Loucy (cell line): ENCODE measurements at regions not wholly inside any gene's neighbourhood (a gene's known extent, or its start where the extent isn't known, plus 50 kb on each side); places are given as distances from the start of the nearest gene placed in this dataset.

ENCODE experiments used
- H2AFZ ChIP-seq: fragments of 200-600 bp; sonication (generic); 2 replicates; pipeline ENCODE4 v1.6.0; 2016; ENCODE audit warnings: antibody characterized with exemption, mild to moderate bottlenecking, low read length, moderate library complexity
- H3F3A ChIP-seq: fragments of 200-600 bp; 2 replicates; pipeline ENCODE4 v1.6.0; 2016; ENCODE audit warnings: antibody characterized with exemption, low read depth, mild to moderate bottlenecking
- H3K27me3 ChIP-seq: fragments of 200-600 bp; sonication (generic); 2 replicates; pipeline ENCODE4 v1.6.1; 2014; ENCODE audit warnings: low read length, mild to moderate bottlenecking; ENCODE audit not compliant: insufficient read depth, poor library complexity, severe bottlenecking
- H3K36me3 ChIP-seq: fragments of 200-600 bp; sonication (generic); 2 replicates; pipeline ENCODE4 v1.6.1; 2016; ENCODE audit warnings: low read length; ENCODE audit not compliant: insufficient read depth
- H3K4me1 ChIP-seq: fragments of 200-600 bp; sonication (generic); 2 replicates; pipeline ENCODE4 v1.5.1; 2014; ENCODE audit warnings: low read length, mild to moderate bottlenecking; ENCODE audit not compliant: insufficient read depth, poor library complexity, severe bottlenecking
- H3K4me2 ChIP-seq: fragments of 200-600 bp; sonication (generic); 2 replicates; pipeline ENCODE4 v1.6.0; 2014; ENCODE audit warnings: antibody characterized with exemption, low read length, low read depth, mild to moderate bottlenecking; ENCODE audit not compliant: poor library complexity, severe bottlenecking
- H3K4me3 ChIP-seq: fragments of 200-600 bp; sonication (generic); 2 replicates; pipeline ENCODE4 v1.5.1; 2014; ENCODE audit warnings: low read length, mild to moderate bottlenecking, mixed read lengths; ENCODE audit not compliant: poor library complexity, severe bottlenecking
- H3K79me2 ChIP-seq: fragments of 200-600 bp; sonication (generic); 2 replicates; pipeline ENCODE4 v1.6.1; 2014; ENCODE audit warnings: low read length; ENCODE audit not compliant: insufficient read depth
- H3K9ac ChIP-seq: fragments of 200-600 bp; sonication (generic); 2 replicates; pipeline ENCODE4 v1.6.0; 2014; ENCODE audit warnings: mild to moderate bottlenecking, low read depth, low read length, moderate library complexity; ENCODE audit not compliant: poor library complexity, severe bottlenecking
- H3K9me2 ChIP-seq: fragments of 200-600 bp; sonication (generic); replicated peaks from 2 replicates; pipeline ENCODE4 v1.6.1; 2016; ENCODE audit warnings: low read depth, low read length, mixed read lengths
- H3K9me3 ChIP-seq: fragments of 200-600 bp; sonication (generic); 2 replicates; pipeline ENCODE4 v1.6.1; 2014; ENCODE audit warnings: mild to moderate bottlenecking, antibody characterized with exemption, low read length, low read depth; ENCODE audit not compliant: insufficient read depth
- H4K20me1 ChIP-seq: fragments of 200-600 bp; sonication (generic); 2 replicates; pipeline ENCODE4 v1.6.0; 2014; ENCODE audit warnings: antibody characterized with exemption, low read length, mild to moderate bottlenecking; ENCODE audit not compliant: insufficient read depth, poor library complexity, severe bottlenecking
- CTCF ChIP-seq: fragments of 200-600 bp; sonication (generic); conservative IDR thresholded peaks from 2 replicates; pipeline ENCODE4 v1.5.1; 2014; ENCODE audit warnings: mild to moderate bottlenecking, antibody characterized with exemption, low read length
- EZH2phosphoT487 ChIP-seq: fragments of 200-600 bp; IDR thresholded peaks from 2 replicates; pipeline ENCODE4 v1.6.1; 2018; ENCODE audit warnings: antibody characterized with exemption, mild to moderate bottlenecking, moderate library complexity, borderline replicate concordance

GRCh38 chr6:144873623-144874378, 588.7 kb downstream of the UTRN start:
- Histone ChIP-seq H3F3A (no peaks in the 10 kb centered on the region), H3K9me2 (no peaks in the 10 kb centered on the region), H4K20me1 (no peaks in the 10 kb centered on the region), H2AFZ (no peak overlapping the region), H3K36me3 (no peaks in the 10 kb centered on the region), H3K27me3 (no peaks in the 10 kb centered on the region), H3K4me2 (no peak overlapping the region), H3K9ac (no peak overlapping the region), H3K9me3 (no peaks in the 10 kb centered on the region; the same call in 1 of the 2 replicates), H3K4me1 (peaks cover 6% of the 10 kb centered on the region), H3K79me2 (no peaks in the 10 kb centered on the region), H3K4me3 (no peak overlapping the region)
- TF ChIP-seq CTCF (no peak), EZH2phosphoT487 (no peak)

GRCh38 chr6:144876689-144877088, 591.6 kb downstream of the UTRN start:
- Histone ChIP-seq H3K27me3 (no peaks in the 10 kb centered on the region), H2AFZ (no peak overlapping the region), H3K4me3 (no peak overlapping the region), H3K36me3 (no peaks in the 10 kb centered on the region), H3K9me2 (no peaks in the 10 kb centered on the region), H3K9me3 (no peaks in the 10 kb centered on the region; the same call in 1 of the 2 replicates), H3K9ac (no peak overlapping the region), H3K4me2 (no peak overlapping the region), H3K4me1 (peaks cover 19% of the 10 kb centered on the region), H3K79me2 (no peaks in the 10 kb centered on the region), H3F3A (peaks cover 5% of the 10 kb centered on the region; the same call in 1 of the 2 replicates), H4K20me1 (no peaks in the 10 kb centered on the region)
- TF ChIP-seq EZH2phosphoT487 (no peak), CTCF (no peak)

DNA sequence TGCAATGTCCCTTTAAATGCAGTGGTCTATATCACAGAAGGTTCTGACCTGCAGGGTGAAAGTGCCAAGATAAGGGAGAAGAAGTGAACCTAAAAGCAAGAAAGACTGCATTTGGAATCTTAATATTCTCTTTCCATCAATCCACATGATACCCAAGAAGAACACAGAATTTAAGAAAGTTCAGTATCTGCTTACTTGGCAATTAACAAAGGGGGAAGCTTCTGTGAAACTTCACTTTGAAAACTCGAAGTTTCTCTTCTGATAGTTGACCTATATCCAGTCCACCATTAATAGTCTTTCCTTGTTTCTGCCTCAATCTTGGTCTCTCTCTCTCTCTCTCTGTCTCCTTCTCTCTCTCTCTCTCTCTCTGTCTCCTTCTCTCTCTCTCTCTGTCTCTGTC, 592.0 kb downstream of the UTRN start:
- Histone ChIP-seq H4K20me1 (no peaks in the 10 kb centered on the region), H3K9me3 (no peaks in the 10 kb centered on the region; the same call in 1 of the 2 replicates), H3K4me1 (peaks cover 19% of the 10 kb centered on the region), H3F3A (peaks cover 5% of the 10 kb centered on the region; the same call in 1 of the 2 replicates), H2AFZ (no peak overlapping the region), H3K4me3 (no peak overlapping the region), H3K9ac (no peak overlapping the region), H3K27me3 (no peaks in the 10 kb centered on the region), H3K36me3 (no peaks in the 10 kb centered on the region), H3K4me2 (no peak overlapping the region), H3K9me2 (no peaks in the 10 kb centered on the region), H3K79me2 (no peaks in the 10 kb centered on the region)
- TF ChIP-seq CTCF (no peak), EZH2phosphoT487 (no peak)
